ENCODE measurements at regions not wholly inside any gene's neighbourhood (a gene's known extent, or its start where the extent isn't known, plus 50 kb on each side); places are given as distances from the start of the nearest gene placed in this dataset.

- TF ChIP-seq CTCF (conservative IDR thresholded peaks at IDR 0.05) (no peak), ZFX (IDR thresholded peaks at IDR 0.05) (no peak)
These were observed 1393.1 kb downstream of the EFNA5 start for GRCh38 chr5:106277540-106278096.
